ENCODE measurements at regions not wholly inside any gene's neighbourhood (a gene's known extent, or its start where the extent isn't known, plus 50 kb on each side); places are given as distances from the start of the nearest gene placed in this dataset.

GRCh38 chr22:48695731-48696305 lies 1131.9 kb downstream of the BRD1 start:
- TF ChIP-seq CTCF (IDR thresholded peaks at IDR 0.05; ENCODE audit: insufficient read depth, low read length, poor library complexity, severe bottlenecking) (no peak), EZH2phosphoT487 (conservative IDR thresholded peaks at IDR 0.05; ENCODE audit: low read length) (no peak)
